GM12878 (cell line): ENCODE measurements at regions not wholly inside any gene's neighbourhood (a gene's known extent, or its start where the extent isn't known, plus 50 kb on each side); places are given as distances from the start of the nearest gene placed in this dataset.

Experiments
- ATAC-seq: fragments of 200-7000 bp; cut with Tn5 transposase; 3 replicates; pipeline ENCODE4 v1.9.1; 2020; ENCODE audit warnings: mild to moderate bottlenecking, moderate library complexity
- BruUV-seq: library from RNA; stranded (reverse); fragments of 400-500 nt; replicated peaks from 2 replicates; lab custom pipeline; 2021; lab: Mats Ljungman, UMichigan
- CTCF ChIA-PET: fragments of 300-600 bp; sonication (Branson Sonifier 250); formaldehyde crosslinking; extraction: SDS; loops from one replicate; lab custom pipeline; 2021; ENCODE audit warnings: inconsistent platforms; lab: Yijun Ruan, JAX
- POLR2A ChIA-PET: fragments of 350-600 bp; formaldehyde crosslinking; extraction: SDS; loops from one replicate; lab custom pipeline; 2021; ENCODE audit warnings: inconsistent platforms; lab: Charles Lee
- RAD21 ChIA-PET: fragments of 300-600 bp; sonication (Branson Sonifier 250); formaldehyde crosslinking; loops from one replicate; lab custom pipeline; 2023; ENCODE audit warnings: antibody characterized with exemption; ENCODE audit not compliant: unreplicated experiment; lab: Charles Lee
- SMC1A ChIA-PET: fragments of 300-600 bp; sonication (Branson Sonifier 250); formaldehyde crosslinking; loops from one replicate; lab custom pipeline; 2023; ENCODE audit not compliant: unreplicated experiment, uncharacterized antibody; lab: Charles Lee
- DNase-seq: peaks from one replicate; pipeline ENCODE4 v3.0.0-alpha.2; 2011; ENCODE audit warnings: low read depth, low spot score
- FAIRE-seq: peaks from 3 replicates; lab custom pipeline; 2011; peaks lifted over from hg19 to GRCh38; lab: Jason Lieb, UNC
- H2AFZ ChIP-seq: 2 replicates; pipeline ENCODE4 v1.6.0; 2011; ENCODE audit warnings: low read depth, low read length, control low read depth; ENCODE audit not compliant: control insufficient read depth
- H3K27ac ChIP-seq: 2 replicates; pipeline ENCODE4 v1.5.1; 2011; ENCODE audit warnings: control low read depth; ENCODE audit not compliant: control insufficient read depth, insufficient read depth
- H3K27me3 ChIP-seq, 2 experiments: replicated peaks in 1 of 2; 2 replicates each; pipeline versions ENCODE4 v1.6.0 to v1.6.1; 2011; ENCODE audit warnings: low read length in 1 of 2; ENCODE audit not compliant: control insufficient read depth in 2 of 2, insufficient read depth in 2 of 2
- H3K36me3 ChIP-seq, 2 experiments: 2 replicates each; pipeline ENCODE4 v1.5.1; 2011; ENCODE audit warnings: low read length in 1 of 2; ENCODE audit not compliant: control insufficient read depth in 2 of 2, insufficient read depth in 2 of 2
- H3K4me1 ChIP-seq: 2 replicates; pipeline ENCODE4 v1.6.1; 2011; ENCODE audit warnings: mild to moderate bottlenecking, low read length, moderate library complexity, mixed read lengths; ENCODE audit not compliant: control insufficient read depth, insufficient read depth
- H3K4me2 ChIP-seq: 2 replicates; pipeline ENCODE4 v1.6.0; 2011; ENCODE audit warnings: control low read depth; ENCODE audit not compliant: control insufficient read depth, insufficient read depth
- H3K4me3 ChIP-seq: fragments of 200-600 bp; sonication (generic); 2 replicates; pipeline ENCODE4 v1.5.1; 2016
- H3K79me2 ChIP-seq: 2 replicates; pipeline ENCODE4 v1.6.0; 2011; ENCODE audit warnings: low read length; ENCODE audit not compliant: control insufficient read depth, insufficient read depth
- H3K9ac ChIP-seq: 2 replicates; pipeline ENCODE4 v1.8.0; 2011; ENCODE audit warnings: low read length, control low read depth, mixed read lengths; ENCODE audit not compliant: control insufficient read depth, insufficient read depth
- H3K9me3 ChIP-seq: replicated peaks from 3 replicates; pipeline ENCODE4 v1.5.1; 2011; ENCODE audit warnings: mild to moderate bottlenecking, low read length; ENCODE audit not compliant: control insufficient read depth, insufficient read depth
- H4K20me1 ChIP-seq: 2 replicates; pipeline ENCODE4 v1.6.0; 2011; ENCODE audit not compliant: control insufficient read depth, insufficient read depth
- ASH2L ChIP-seq: fragments of 300-600, 200-600 bp; sonication (generic); IDR thresholded peaks from 2 replicates; pipeline ENCODE4 v1.6.1; 2017; ENCODE audit warnings: low read depth, mild to moderate bottlenecking, borderline replicate concordance
- CREB1 ChIP-seq: IDR thresholded peaks from 2 replicates; pipeline ENCODE4 v1.6.1; 2012; ENCODE audit warnings: low read depth, mild to moderate bottlenecking, inconsistent platforms
- EZH2 ChIP-seq: IDR thresholded peaks from 2 replicates; pipeline ENCODE4 v1.6.1; 2012; ENCODE audit warnings: low read depth, mild to moderate bottlenecking, control low read depth, inconsistent platforms, low read length, borderline replicate concordance; ENCODE audit not compliant: control insufficient read depth
- GABPA ChIP-seq: IDR thresholded peaks from 2 replicates; pipeline ENCODE4 v1.6.1; 2014; ENCODE audit warnings: antibody characterized with exemption, low read depth, mild to moderate bottlenecking, inconsistent platforms
- HDAC2 ChIP-seq: fragments of 200-600 bp; sonication (generic); IDR thresholded peaks from 2 replicates; pipeline ENCODE4 v1.6.1; 2017
- KDM1A ChIP-seq: fragments of 200-600 bp; sonication (generic); IDR thresholded peaks from 2 replicates; pipeline ENCODE4 v1.6.1; 2016; ENCODE audit warnings: borderline replicate concordance
- NR2F1 ChIP-seq: fragments of 450-650 bp; conservative IDR thresholded peaks from 2 replicates; pipeline ENCODE4 v1.6.1; 2017; ENCODE audit warnings: mild to moderate bottlenecking
- RBBP5 ChIP-seq: fragments of 200-600 bp; sonication (generic); conservative IDR thresholded peaks from 2 replicates; pipeline ENCODE4 v1.6.1; 2016
- RUNX3 ChIP-seq: IDR thresholded peaks from 2 replicates; pipeline ENCODE4 v1.6.1; 2012; ENCODE audit warnings: low read length, inconsistent platforms
- WGBS: methylation state at CpG from one replicate; pipeline ENCODE4 v1.1.6; 2016; ENCODE audit warnings: low lambda C conversion rate; ENCODE audit not compliant: insufficient replicate concordance, insufficient coverage; ENCODE audit errors: missing lambda C conversion rate; 5-methylcytosine and 5-hydroxymethylcytosine counted together
- in situ Hi-C: fragments of 300-500 bp; cut with MboI; formaldehyde crosslinking; loops from 9 replicates; pipeline ENCODE4 v1.14.3; 2018; ENCODE audit warnings: mixed read lengths
- intact Hi-C: fragments of 100-400 bp; cut with micrococcal nuclease; formaldehyde crosslinking; loops from one replicate; pipeline ENCODE4 v1.14.2; 2022; ENCODE audit not compliant: unreplicated experiment
- TF ChIP-seq, protein P1 (sequence below): fragments of 450-650 bp; IDR thresholded peaks from 2 replicates; pipeline ENCODE4 v1.6.1; 2017; ENCODE audit warnings: antibody characterized with exemption, mild to moderate bottlenecking, moderate library complexity
- TF ChIP-seq, protein P2 (sequence below): IDR thresholded peaks from 2 replicates; pipeline ENCODE4 v1.6.1; 2012; ENCODE audit warnings: improper control_type of control experiment, low read depth, low read length; ENCODE audit not compliant: insufficient replicate concordance
- TF ChIP-seq, protein P3 (sequence below): fragments of 450-650 bp; IDR thresholded peaks from 2 replicates; pipeline ENCODE4 v1.6.1; 2016; ENCODE audit warnings: mild to moderate bottlenecking, moderate library complexity, borderline replicate concordance

DNA sequence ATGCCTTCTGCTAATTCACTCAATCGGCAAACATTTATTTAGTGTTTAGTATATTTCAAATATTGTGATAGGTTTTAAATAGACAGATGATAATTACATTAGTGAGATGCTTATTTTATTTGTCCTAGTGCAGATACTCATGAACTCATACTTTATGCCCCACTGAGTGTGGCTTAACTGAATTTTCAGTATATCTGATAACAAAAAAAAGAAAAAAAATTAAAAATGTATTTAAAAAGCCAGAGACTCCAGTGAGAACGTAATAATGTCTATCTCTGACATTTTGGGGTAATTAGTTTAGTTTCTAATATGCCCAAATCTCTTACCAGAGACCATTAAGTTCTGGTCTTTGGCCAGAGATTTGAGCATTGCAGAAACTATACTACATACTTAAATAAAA is 332.6 kb upstream of the CHORDC1 start:
- Histone ChIP-seq H4K20me1 (no peaks in the 10 kb centered on the region), H3K79me2 (no peaks in the 10 kb centered on the region), H3K27me3 (no peaks in the 10 kb centered on the region), H3K27ac (no peak overlapping the region), H3K9ac (no peak overlapping the region), H3K4me2 (no peak overlapping the region), H3K4me1 (no peaks in the 10 kb centered on the region), H3K36me3 (no peaks in the 10 kb centered on the region), H3K4me3 (no peak overlapping the region), H2AFZ (no peak overlapping the region), H3K9me3 (no peaks in the 10 kb centered on the region)
- ATAC-seq (no peak), DNase-seq (no peak), FAIRE-seq (no peak)
- SMC1A ChIA-PET = interaction anchor here (1.2 kb wide), 1 partner anchor 11 kb away, joined by 3 read pairs; no protein-coding TSS in a partner anchor
- in situ Hi-C loops = no loop called here
- POLR2A ChIA-PET = no interaction called here
- CTCF ChIA-PET = interaction anchor here (1.0 kb wide), 1 partner anchor 10 kb away, joined by 3 read pairs; no protein-coding TSS in a partner anchor
- BruUV-seq = no TSS peak
- RAD21 ChIA-PET = no interaction called here
- intact Hi-C loops = no loop called here
- 45% methylated on average over 2 of the region's 2 CpGs for WGBS
- TF ChIP-seq, protein P1, sequence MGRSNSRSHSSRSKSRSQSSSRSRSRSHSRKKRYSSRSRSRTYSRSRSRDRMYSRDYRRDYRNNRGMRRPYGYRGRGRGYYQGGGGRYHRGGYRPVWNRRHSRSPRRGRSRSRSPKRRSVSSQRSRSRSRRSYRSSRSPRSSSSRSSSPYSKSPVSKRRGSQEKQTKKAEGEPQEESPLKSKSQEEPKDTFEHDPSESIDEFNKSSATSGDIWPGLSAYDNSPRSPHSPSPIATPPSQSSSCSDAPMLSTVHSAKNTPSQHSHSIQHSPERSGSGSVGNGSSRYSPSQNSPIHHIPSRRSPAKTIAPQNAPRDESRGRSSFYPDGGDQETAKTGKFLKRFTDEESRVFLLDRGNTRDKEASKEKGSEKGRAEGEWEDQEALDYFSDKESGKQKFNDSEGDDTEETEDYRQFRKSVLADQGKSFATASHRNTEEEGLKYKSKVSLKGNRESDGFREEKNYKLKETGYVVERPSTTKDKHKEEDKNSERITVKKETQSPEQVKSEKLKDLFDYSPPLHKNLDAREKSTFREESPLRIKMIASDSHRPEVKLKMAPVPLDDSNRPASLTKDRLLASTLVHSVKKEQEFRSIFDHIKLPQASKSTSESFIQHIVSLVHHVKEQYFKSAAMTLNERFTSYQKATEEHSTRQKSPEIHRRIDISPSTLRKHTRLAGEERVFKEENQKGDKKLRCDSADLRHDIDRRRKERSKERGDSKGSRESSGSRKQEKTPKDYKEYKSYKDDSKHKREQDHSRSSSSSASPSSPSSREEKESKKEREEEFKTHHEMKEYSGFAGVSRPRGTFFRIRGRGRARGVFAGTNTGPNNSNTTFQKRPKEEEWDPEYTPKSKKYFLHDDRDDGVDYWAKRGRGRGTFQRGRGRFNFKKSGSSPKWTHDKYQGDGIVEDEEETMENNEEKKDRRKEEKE = no peak
- TF ChIP-seq EZH2 (no peak), ASH2L (no peak), RBBP5 (no peak), GABPA (no peak), RUNX3 (no peak), HDAC2 (no peak), KDM1A (no peak), CREB1 (no peak), NR2F1 (no peak)
- TF ChIP-seq, protein P2, sequence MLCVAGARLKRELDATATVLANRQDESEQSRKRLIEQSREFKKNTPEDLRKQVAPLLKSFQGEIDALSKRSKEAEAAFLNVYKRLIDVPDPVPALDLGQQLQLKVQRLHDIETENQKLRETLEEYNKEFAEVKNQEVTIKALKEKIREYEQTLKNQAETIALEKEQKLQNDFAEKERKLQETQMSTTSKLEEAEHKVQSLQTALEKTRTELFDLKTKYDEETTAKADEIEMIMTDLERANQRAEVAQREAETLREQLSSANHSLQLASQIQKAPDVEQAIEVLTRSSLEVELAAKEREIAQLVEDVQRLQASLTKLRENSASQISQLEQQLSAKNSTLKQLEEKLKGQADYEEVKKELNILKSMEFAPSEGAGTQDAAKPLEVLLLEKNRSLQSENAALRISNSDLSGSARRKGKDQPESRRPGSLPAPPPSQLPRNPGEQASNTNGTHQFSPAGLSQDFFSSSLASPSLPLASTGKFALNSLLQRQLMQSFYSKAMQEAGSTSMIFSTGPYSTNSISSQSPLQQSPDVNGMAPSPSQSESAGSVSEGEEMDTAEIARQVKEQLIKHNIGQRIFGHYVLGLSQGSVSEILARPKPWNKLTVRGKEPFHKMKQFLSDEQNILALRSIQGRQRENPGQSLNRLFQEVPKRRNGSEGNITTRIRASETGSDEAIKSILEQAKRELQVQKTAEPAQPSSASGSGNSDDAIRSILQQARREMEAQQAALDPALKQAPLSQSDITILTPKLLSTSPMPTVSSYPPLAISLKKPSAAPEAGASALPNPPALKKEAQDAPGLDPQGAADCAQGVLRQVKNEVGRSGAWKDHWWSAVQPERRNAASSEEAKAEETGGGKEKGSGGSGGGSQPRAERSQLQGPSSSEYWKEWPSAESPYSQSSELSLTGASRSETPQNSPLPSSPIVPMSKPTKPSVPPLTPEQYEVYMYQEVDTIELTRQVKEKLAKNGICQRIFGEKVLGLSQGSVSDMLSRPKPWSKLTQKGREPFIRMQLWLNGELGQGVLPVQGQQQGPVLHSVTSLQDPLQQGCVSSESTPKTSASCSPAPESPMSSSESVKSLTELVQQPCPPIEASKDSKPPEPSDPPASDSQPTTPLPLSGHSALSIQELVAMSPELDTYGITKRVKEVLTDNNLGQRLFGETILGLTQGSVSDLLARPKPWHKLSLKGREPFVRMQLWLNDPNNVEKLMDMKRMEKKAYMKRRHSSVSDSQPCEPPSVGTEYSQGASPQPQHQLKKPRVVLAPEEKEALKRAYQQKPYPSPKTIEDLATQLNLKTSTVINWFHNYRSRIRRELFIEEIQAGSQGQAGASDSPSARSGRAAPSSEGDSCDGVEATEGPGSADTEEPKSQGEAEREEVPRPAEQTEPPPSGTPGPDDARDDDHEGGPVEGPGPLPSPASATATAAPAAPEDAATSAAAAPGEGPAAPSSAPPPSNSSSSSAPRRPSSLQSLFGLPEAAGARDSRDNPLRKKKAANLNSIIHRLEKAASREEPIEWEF = no peak
- TF ChIP-seq, protein P3, sequence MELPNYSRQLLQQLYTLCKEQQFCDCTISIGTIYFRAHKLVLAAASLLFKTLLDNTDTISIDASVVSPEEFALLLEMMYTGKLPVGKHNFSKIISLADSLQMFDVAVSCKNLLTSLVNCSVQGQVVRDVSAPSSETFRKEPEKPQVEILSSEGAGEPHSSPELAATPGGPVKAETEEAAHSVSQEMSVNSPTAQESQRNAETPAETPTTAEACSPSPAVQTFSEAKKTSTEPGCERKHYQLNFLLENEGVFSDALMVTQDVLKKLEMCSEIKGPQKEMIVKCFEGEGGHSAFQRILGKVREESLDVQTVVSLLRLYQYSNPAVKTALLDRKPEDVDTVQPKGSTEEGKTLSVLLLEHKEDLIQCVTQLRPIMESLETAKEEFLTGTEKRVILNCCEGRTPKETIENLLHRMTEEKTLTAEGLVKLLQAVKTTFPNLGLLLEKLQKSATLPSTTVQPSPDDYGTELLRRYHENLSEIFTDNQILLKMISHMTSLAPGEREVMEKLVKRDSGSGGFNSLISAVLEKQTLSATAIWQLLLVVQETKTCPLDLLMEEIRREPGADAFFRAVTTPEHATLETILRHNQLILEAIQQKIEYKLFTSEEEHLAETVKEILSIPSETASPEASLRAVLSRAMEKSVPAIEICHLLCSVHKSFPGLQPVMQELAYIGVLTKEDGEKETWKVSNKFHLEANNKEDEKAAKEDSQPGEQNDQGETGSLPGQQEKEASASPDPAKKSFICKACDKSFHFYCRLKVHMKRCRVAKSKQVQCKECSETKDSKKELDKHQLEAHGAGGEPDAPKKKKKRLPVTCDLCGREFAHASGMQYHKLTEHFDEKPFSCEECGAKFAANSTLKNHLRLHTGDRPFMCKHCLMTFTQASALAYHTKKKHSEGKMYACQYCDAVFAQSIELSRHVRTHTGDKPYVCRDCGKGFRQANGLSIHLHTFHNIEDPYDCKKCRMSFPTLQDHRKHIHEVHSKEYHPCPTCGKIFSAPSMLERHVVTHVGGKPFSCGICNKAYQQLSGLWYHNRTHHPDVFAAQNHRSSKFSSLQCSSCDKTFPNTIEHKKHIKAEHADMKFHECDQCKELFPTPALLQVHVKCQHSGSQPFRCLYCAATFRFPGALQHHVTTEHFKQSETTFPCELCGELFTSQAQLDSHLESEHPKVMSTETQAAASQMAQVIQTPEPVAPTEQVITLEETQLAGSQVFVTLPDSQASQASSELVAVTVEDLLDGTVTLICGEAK = no peak
